ENCODE measurements at regions not wholly inside any gene's neighbourhood (a gene's known extent, or its start where the extent isn't known, plus 50 kb on each side); places are given as distances from the start of the nearest gene placed in this dataset.

DNA sequence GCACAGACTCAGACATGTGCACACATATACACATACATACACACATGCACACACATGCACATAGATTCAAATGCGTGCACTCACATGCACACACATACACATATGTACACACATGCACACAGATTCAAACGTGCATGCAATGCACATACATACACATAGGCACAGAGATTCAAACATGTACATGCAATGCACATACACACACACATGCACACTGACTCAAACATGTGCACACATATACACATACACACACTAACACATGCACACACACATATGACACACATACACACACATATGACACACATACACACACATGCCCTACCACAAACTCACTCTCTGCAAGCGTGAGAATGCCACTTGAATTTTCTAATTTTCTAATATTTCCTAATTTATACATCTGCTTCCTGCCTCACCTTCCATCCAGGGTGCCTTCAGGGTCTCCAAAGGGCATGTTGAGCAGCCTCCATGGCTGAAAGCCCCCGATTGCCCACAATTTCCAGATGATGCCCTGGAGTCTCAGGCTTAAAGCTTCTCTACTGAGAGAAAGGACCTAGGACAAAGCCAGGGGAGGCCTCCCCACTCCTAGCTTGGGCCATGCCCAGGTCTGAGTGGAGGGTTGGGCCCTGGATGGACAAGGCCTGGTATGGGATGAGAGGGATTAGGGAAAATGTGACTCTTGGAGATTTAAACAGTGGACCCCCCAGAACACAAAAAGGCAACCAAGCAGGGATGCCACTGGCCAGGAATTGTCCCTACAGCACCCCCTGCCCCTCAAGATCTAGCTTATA, 487.1 kb downstream of the TCERG1L start:
- TF ChIP-seq, protein P1, sequence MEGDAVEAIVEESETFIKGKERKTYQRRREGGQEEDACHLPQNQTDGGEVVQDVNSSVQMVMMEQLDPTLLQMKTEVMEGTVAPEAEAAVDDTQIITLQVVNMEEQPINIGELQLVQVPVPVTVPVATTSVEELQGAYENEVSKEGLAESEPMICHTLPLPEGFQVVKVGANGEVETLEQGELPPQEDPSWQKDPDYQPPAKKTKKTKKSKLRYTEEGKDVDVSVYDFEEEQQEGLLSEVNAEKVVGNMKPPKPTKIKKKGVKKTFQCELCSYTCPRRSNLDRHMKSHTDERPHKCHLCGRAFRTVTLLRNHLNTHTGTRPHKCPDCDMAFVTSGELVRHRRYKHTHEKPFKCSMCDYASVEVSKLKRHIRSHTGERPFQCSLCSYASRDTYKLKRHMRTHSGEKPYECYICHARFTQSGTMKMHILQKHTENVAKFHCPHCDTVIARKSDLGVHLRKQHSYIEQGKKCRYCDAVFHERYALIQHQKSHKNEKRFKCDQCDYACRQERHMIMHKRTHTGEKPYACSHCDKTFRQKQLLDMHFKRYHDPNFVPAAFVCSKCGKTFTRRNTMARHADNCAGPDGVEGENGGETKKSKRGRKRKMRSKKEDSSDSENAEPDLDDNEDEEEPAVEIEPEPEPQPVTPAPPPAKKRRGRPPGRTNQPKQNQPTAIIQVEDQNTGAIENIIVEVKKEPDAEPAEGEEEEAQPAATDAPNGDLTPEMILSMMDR (conservative IDR thresholded peaks at IDR 0.05) = no peak
- TF ChIP-seq ZFX (IDR thresholded peaks at IDR 0.05) = no peak
